Neural cell (in vitro differentiated cells): ENCODE measurements at regions not wholly inside any gene's neighbourhood (a gene's known extent, or its start where the extent isn't known, plus 50 kb on each side); places are given as distances from the start of the nearest gene placed in this dataset.

ENCODE experiments used
- EZH2 ChIP-seq: fragments of 200-600, 300-800 bp; shearing (Covaris generic), sonication (generic); IDR thresholded peaks from 2 replicates; pipeline ENCODE4 v1.6.1; 2014; ENCODE audit warnings: antibody characterized with exemption, low read length, borderline replicate concordance, mild to moderate bottlenecking; ENCODE audit not compliant: insufficient read depth, poor library complexity, severe bottlenecking
- POLR2AphosphoS5 ChIP-seq: IDR thresholded peaks from 2 replicates; pipeline ENCODE4 v1.6.1; 2012
- RAD21 ChIP-seq: fragments of 450-650 bp; conservative IDR thresholded peaks from 2 replicates; pipeline ENCODE4 v1.6.1; 2014; ENCODE audit warnings: antibody characterized with exemption, mild to moderate bottlenecking, moderate library complexity
- REST ChIP-seq: IDR thresholded peaks from 2 replicates; pipeline ENCODE4 v1.6.1; 2012; ENCODE audit warnings: borderline replicate concordance
- TF ChIP-seq, protein P1 (sequence below): fragments of 450-650 bp; IDR thresholded peaks from 2 replicates; pipeline ENCODE4 v1.5.1; 2014; ENCODE audit warnings: antibody characterized with exemption, mild to moderate bottlenecking, moderate library complexity; ENCODE audit not compliant: poor library complexity, severe bottlenecking

DNA sequence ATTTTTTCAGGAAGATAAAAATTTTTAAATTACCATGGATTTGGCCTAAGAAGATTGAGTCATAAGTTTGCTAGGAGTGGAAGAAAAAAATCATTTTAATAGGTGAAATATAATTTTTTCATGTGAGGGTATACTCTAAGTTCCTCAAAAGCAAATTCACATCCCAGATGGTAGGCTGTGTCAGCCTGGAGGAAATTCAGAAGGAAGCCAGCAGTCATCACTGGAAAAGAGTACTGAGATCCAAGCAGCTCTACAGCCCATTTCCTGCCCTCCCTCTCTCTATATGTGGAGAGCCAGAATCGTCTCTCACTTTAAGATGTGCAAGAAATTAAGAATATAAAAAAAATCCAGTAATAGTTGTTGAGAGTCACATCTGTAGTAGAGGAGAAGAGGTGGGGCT is 126.5 kb upstream of the CDH18 start:
- no peak for TF ChIP-seq POLR2AphosphoS5
- TF ChIP-seq, protein P1, sequence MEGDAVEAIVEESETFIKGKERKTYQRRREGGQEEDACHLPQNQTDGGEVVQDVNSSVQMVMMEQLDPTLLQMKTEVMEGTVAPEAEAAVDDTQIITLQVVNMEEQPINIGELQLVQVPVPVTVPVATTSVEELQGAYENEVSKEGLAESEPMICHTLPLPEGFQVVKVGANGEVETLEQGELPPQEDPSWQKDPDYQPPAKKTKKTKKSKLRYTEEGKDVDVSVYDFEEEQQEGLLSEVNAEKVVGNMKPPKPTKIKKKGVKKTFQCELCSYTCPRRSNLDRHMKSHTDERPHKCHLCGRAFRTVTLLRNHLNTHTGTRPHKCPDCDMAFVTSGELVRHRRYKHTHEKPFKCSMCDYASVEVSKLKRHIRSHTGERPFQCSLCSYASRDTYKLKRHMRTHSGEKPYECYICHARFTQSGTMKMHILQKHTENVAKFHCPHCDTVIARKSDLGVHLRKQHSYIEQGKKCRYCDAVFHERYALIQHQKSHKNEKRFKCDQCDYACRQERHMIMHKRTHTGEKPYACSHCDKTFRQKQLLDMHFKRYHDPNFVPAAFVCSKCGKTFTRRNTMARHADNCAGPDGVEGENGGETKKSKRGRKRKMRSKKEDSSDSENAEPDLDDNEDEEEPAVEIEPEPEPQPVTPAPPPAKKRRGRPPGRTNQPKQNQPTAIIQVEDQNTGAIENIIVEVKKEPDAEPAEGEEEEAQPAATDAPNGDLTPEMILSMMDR, result no peak
- TF ChIP-seq REST, result no peak
- TF ChIP-seq EZH2, result no peak
- TF ChIP-seq RAD21, result no peak
